Mesothelial cell of epicardium (in vitro differentiated cells): ENCODE measurements at regions not wholly inside any gene's neighbourhood (a gene's known extent, or its start where the extent isn't known, plus 50 kb on each side); places are given as distances from the start of the nearest gene placed in this dataset.

Experiments used
- DNase-seq, 2 experiments: peaks; one replicate each; pipeline ENCODE4 v3.0.0; 2021; ENCODE audit warnings: low spot score in 2 of 2; ENCODE audit not compliant: unreplicated experiment in 2 of 2
- H3K27ac Mint-ChIP-seq: 2 replicates; pipeline ENCODE4 v1.8.0; 2021; ENCODE audit warnings: mixed read lengths
- H3K27me3 Mint-ChIP-seq: 2 replicates; pipeline ENCODE4 v1.8.0; 2021; ENCODE audit warnings: low read depth, mixed read lengths
- H3K36me3 Mint-ChIP-seq: 2 replicates; pipeline ENCODE4 v1.8.0; 2021; ENCODE audit warnings: mixed read lengths
- H3K4me1 Mint-ChIP-seq: 2 replicates; pipeline ENCODE4 v1.8.0; 2021; ENCODE audit warnings: mixed read lengths
- H3K4me3 Mint-ChIP-seq: 2 replicates; pipeline ENCODE4 v1.8.0; 2021; ENCODE audit warnings: mild to moderate bottlenecking, moderate library complexity, mixed read lengths
- H3K9me3 Mint-ChIP-seq: 2 replicates; pipeline ENCODE4 v1.8.0; 2021; ENCODE audit warnings: mixed read lengths
- CTCF ChIP-seq: fragments of 200-600 bp; sonication (generic); IDR thresholded peaks from one replicate; pipeline ENCODE4 v1.5.0; 2021; ENCODE audit warnings: antibody characterized with exemption; ENCODE audit not compliant: unreplicated experiment

GRCh38 chr5:99878830-99879229, 656.3 kb upstream of the FAM174A start:
- no peak overlapping the region for H3K27ac Mint-ChIP-seq
- H3K27me3 Mint-ChIP-seq, result no peaks in the 10 kb centered on the region
- TF ChIP-seq CTCF, result no peak

GRCh38 chr5:99866740-99867139, 668.4 kb upstream of the FAM174A start:
- TF ChIP-seq CTCF, result no peak
- Mint-ChIP-seq H3K4me3 (no peak overlapping the region), H3K27me3 (no peaks in the 10 kb centered on the region), H3K9me3 (peaks cover 6% of the 10 kb centered on the region), H3K4me1 (no peaks in the 10 kb centered on the region), H3K27ac (no peak overlapping the region), H3K36me3 (no peaks in the 10 kb centered on the region)
- DNase-seq, result no peak

More at GRCh38 chr5:99878830-99879229, 656.3 kb upstream of the FAM174A start:
- H3K36me3 Mint-ChIP-seq, result no peaks in the 10 kb centered on the region
- no peaks in the 10 kb centered on the region for H3K4me1 Mint-ChIP-seq
- H3K9me3 Mint-ChIP-seq, result no peaks in the 10 kb centered on the region
- DNase-seq, result no peak
- H3K4me3 Mint-ChIP-seq, result no peak overlapping the region

GRCh38 chr5:99865159-99865558, 670.0 kb upstream of the FAM174A start:
- no peak for TF ChIP-seq CTCF
- H3K36me3 Mint-ChIP-seq, result no peaks in the 10 kb centered on the region
- DNase-seq, result no peak
- H3K4me3 Mint-ChIP-seq, result no peak overlapping the region
- H3K27me3 Mint-ChIP-seq, result no peaks in the 10 kb centered on the region
- no peaks in the 10 kb centered on the region for H3K4me1 Mint-ChIP-seq
- no peak overlapping the region for H3K27ac Mint-ChIP-seq
- peaks cover 6% of the 10 kb centered on the region for H3K9me3 Mint-ChIP-seq

GRCh38 chr5:99835791-99836190, 699.4 kb upstream of the FAM174A start:
- Mint-ChIP-seq H3K4me3 (no peak overlapping the region), H3K36me3 (no peaks in the 10 kb centered on the region), H3K27me3 (peaks cover 2% of the 10 kb centered on the region), H3K9me3 (no peaks in the 10 kb centered on the region), H3K4me1 (no peaks in the 10 kb centered on the region), H3K27ac (no peak overlapping the region)
- TF ChIP-seq CTCF, result no peak
- DNase-seq, result no peak

GRCh38 chr5:99827136-99827535, 708.0 kb upstream of the FAM174A start:
- no peak overlapping the region for H3K4me3 Mint-ChIP-seq
- DNase-seq, result no peak
- no peaks in the 10 kb centered on the region for H3K36me3 Mint-ChIP-seq
- H3K9me3 Mint-ChIP-seq, result no peaks in the 10 kb centered on the region
- no peak for TF ChIP-seq CTCF
- no peaks in the 10 kb centered on the region for H3K4me1 Mint-ChIP-seq
- H3K27ac Mint-ChIP-seq, result no peak overlapping the region
- H3K27me3 Mint-ChIP-seq, result no peaks in the 10 kb centered on the region

GRCh38 chr5:99817796-99818195, 717.4 kb upstream of the FAM174A start:
- Mint-ChIP-seq H3K36me3 (no peaks in the 10 kb centered on the region), H3K4me1 (no peaks in the 10 kb centered on the region), H3K9me3 (no peaks in the 10 kb centered on the region), H3K27me3 (peaks cover 1% of the 10 kb centered on the region), H3K4me3 (no peak overlapping the region), H3K27ac (no peak overlapping the region)
- no peak for DNase-seq
- TF ChIP-seq CTCF, result no peak
